ENCODE measurements at regions not wholly inside any gene's neighbourhood (a gene's known extent, or its start where the extent isn't known, plus 50 kb on each side); places are given as distances from the start of the nearest gene placed in this dataset.

DNA sequence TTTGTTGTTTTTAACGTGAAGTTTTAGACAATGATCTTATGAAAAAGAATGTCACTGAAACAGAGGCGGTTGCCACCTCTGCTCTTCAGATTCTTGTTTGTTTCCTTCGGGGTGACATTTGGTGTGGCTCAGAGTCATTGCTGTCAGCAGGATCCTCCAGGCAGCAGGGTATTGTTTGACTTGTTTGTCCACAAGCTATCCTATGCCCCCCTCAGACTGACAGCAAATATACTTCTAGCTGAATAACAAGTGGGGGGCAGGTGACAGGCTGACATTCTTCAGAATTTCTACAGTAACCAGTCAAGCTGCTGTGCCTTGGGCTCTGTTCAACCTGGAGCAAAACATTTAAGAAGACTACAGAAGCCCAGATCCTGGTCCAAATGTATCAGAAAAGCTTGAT is 383.3 kb downstream of the YTHDC2 start:
- ATAC-seq: no peak
- H3K36me3 ChIP-seq (ENCODE audit: control insufficient read depth, insufficient read depth, low read length): no peaks in the 10 kb centered on the region
- H3K4me1 ChIP-seq (ENCODE audit: control insufficient read depth, insufficient read depth, low read length): no peaks in the 10 kb centered on the region
- Mint-ChIP-seq H3K4me1 (no peaks in the 10 kb centered on the region), H3K9me3 (peaks cover 8 to 12% of the 10 kb centered on the region in 2 donors), H3K27ac (no peak overlapping the region), H3K36me3 (no peaks in the 10 kb centered on the region), H3K27me3 (ENCODE audit: low read depth in 2 of 2) (no peaks in the 10 kb centered on the region), H3K4me3 (no peak overlapping the region)
- DNase-seq: no peak
- H3K4me3 ChIP-seq (ENCODE audit: low read length): no peak overlapping the region
- TF ChIP-seq, protein P1, sequence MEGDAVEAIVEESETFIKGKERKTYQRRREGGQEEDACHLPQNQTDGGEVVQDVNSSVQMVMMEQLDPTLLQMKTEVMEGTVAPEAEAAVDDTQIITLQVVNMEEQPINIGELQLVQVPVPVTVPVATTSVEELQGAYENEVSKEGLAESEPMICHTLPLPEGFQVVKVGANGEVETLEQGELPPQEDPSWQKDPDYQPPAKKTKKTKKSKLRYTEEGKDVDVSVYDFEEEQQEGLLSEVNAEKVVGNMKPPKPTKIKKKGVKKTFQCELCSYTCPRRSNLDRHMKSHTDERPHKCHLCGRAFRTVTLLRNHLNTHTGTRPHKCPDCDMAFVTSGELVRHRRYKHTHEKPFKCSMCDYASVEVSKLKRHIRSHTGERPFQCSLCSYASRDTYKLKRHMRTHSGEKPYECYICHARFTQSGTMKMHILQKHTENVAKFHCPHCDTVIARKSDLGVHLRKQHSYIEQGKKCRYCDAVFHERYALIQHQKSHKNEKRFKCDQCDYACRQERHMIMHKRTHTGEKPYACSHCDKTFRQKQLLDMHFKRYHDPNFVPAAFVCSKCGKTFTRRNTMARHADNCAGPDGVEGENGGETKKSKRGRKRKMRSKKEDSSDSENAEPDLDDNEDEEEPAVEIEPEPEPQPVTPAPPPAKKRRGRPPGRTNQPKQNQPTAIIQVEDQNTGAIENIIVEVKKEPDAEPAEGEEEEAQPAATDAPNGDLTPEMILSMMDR (IDR thresholded peaks at IDR 0.05): no peak
- no peaks in the 10 kb centered on the region for H3K27me3 ChIP-seq (ENCODE audit: control insufficient read depth, insufficient read depth, low read length)
- WGBS (ENCODE audit: insufficient coverage): 77% methylated on average over 3 of the region's 3 CpGs
- intact Hi-C loops (cut with micrococcal nuclease): no loop called here
- H3K27ac ChIP-seq (ENCODE audit: low read length): no peak overlapping the region
- H3K9me3 ChIP-seq (ENCODE audit: control insufficient read depth, insufficient read depth, low read length): peaks cover 4% of the 10 kb centered on the region

DNA sequence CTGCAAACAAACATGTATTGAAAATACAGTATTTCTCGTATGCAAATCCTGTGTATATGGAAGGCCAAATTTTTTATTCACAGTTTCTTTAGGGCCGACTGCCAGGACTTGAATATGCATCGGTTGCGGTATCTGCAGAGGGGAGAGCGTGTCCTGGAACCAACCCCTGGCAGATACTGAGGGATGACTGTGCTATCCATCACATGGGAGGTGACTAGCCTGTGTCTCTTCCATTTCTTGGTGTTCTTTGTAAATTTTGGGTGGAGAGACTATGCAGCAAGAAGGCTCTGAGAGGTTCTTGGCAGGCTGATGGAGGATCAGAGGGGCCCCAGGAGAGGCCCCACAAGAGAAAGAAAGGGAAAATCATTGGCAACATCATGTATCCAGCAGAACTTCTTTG is 384.3 kb downstream of the YTHDC2 start:
- peaks cover 4% of the 10 kb centered on the region for H3K9me3 ChIP-seq (ENCODE audit: control insufficient read depth, insufficient read depth, low read length)
- Mint-ChIP-seq H3K4me3 (no peak overlapping the region), H3K36me3 (no peaks in the 10 kb centered on the region), H3K4me1 (no peaks in the 10 kb centered on the region), H3K27ac (no peak overlapping the region), H3K27me3 (ENCODE audit: low read depth in 2 of 2) (no peaks in the 10 kb centered on the region), H3K9me3 (peaks cover 7 to 11% of the 10 kb centered on the region in 2 donors)
- TF ChIP-seq, protein P1 (IDR thresholded peaks at IDR 0.05): no peak
- intact Hi-C loops (cut with micrococcal nuclease): no loop called here
- DNase-seq (no peak), ATAC-seq (no peak)
- no peaks in the 10 kb centered on the region for H3K27me3 ChIP-seq (ENCODE audit: control insufficient read depth, insufficient read depth, low read length)
- H3K36me3 ChIP-seq (ENCODE audit: control insufficient read depth, insufficient read depth, low read length): no peaks in the 10 kb centered on the region
- H3K4me3 ChIP-seq (ENCODE audit: low read length): no peak overlapping the region
- H3K27ac ChIP-seq (ENCODE audit: low read length): no peak overlapping the region
- WGBS (ENCODE audit: insufficient coverage): 87% methylated on average over 5 of the region's 5 CpGs
- no peaks in the 10 kb centered on the region for H3K4me1 ChIP-seq (ENCODE audit: control insufficient read depth, insufficient read depth, low read length)

DNA sequence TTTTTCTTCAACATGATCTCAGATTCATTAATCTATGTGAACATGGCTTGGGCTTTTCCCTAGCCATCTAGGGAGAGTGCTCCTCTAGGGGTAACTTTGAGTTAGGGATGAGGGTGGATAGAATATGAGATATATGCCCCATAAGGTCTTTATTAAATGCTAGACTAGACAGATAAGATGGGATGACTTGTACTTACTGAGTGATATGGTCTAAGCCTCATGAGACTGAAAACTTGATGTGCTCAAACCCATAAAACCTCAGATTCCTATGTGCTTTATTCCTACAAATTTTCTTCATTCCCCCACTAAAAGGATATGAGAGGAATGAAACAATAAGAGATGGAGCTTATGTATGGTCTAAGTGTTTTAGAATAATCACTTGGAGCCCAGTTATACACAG is 386.6 kb downstream of the YTHDC2 start:
- Mint-ChIP-seq H3K4me3 (no peak overlapping the region), H3K27ac (no peak overlapping the region), H3K27me3 (ENCODE audit: low read depth in 2 of 2) (no peaks in the 10 kb centered on the region), H3K4me1 (no peaks in the 10 kb centered on the region), H3K9me3 (peaks cover 5 to 6% of the 10 kb centered on the region in 2 donors), H3K36me3 (no peaks in the 10 kb centered on the region)
- Histone ChIP-seq H3K27ac (ENCODE audit: low read length) (no peak overlapping the region), H3K9me3 (ENCODE audit: control insufficient read depth, insufficient read depth, low read length) (peaks cover 4% of the 10 kb centered on the region), H3K36me3 (ENCODE audit: control insufficient read depth, insufficient read depth, low read length) (no peaks in the 10 kb centered on the region), H3K27me3 (ENCODE audit: control insufficient read depth, insufficient read depth, low read length) (no peaks in the 10 kb centered on the region), H3K4me1 (ENCODE audit: control insufficient read depth, insufficient read depth, low read length) (no peaks in the 10 kb centered on the region), H3K4me3 (ENCODE audit: low read length) (no peak overlapping the region)
- TF ChIP-seq, protein P1 (IDR thresholded peaks at IDR 0.05): no peak
- DNase-seq (no peak), ATAC-seq (no peak)
- intact Hi-C loops (cut with micrococcal nuclease): no loop called here

DNA sequence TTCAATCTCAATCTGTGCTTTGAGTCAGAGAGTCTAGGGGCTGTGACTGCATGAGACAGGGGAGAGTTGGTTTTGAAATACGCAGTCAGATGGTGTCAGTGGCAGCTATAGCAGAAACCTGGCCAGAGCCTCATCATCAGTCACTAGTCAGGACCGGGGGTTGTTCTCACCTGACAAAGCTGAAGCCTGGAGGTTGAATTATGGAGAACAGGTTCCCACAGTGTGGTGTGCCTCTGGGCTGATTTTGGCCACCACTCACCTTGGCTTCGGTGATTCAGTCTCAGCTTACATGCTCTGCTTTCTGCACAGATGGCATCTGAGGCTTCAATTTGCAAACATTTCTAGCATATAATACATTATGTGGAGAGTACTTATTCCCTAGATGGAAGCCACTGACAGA is 387.3 kb downstream of the YTHDC2 start:
- Histone ChIP-seq H3K36me3 (ENCODE audit: control insufficient read depth, insufficient read depth, low read length) (no peaks in the 10 kb centered on the region), H3K4me1 (ENCODE audit: control insufficient read depth, insufficient read depth, low read length) (no peaks in the 10 kb centered on the region), H3K4me3 (ENCODE audit: low read length) (no peak overlapping the region), H3K27ac (ENCODE audit: low read length) (no peak overlapping the region), H3K27me3 (ENCODE audit: control insufficient read depth, insufficient read depth, low read length) (no peaks in the 10 kb centered on the region), H3K9me3 (ENCODE audit: control insufficient read depth, insufficient read depth, low read length) (peaks cover 4% of the 10 kb centered on the region)
- no peaks in the 10 kb centered on the region for H3K27me3 Mint-ChIP-seq (ENCODE audit: low read depth in 2 of 2)
- H3K36me3 Mint-ChIP-seq: no peaks in the 10 kb centered on the region
- TF ChIP-seq, protein P1 (IDR thresholded peaks at IDR 0.05): no peak
- no peak overlapping the region for H3K4me3 Mint-ChIP-seq
- no peak overlapping the region for H3K27ac Mint-ChIP-seq
- no peak for DNase-seq
- H3K4me1 Mint-ChIP-seq: no peaks in the 10 kb centered on the region
- intact Hi-C loops (cut with micrococcal nuclease): no loop called here
- WGBS (ENCODE audit: insufficient coverage): 80% methylated on average over 3 of the region's 3 CpGs
- no peak for ATAC-seq
- peaks cover 4 to 5% of the 10 kb centered on the region in 2 donors for H3K9me3 Mint-ChIP-seq

All from natural killer cell (primary cell).